ENCODE measurements at regions not wholly inside any gene's neighbourhood (a gene's known extent, or its start where the extent isn't known, plus 50 kb on each side); places are given as distances from the start of the nearest gene placed in this dataset.

DNA sequence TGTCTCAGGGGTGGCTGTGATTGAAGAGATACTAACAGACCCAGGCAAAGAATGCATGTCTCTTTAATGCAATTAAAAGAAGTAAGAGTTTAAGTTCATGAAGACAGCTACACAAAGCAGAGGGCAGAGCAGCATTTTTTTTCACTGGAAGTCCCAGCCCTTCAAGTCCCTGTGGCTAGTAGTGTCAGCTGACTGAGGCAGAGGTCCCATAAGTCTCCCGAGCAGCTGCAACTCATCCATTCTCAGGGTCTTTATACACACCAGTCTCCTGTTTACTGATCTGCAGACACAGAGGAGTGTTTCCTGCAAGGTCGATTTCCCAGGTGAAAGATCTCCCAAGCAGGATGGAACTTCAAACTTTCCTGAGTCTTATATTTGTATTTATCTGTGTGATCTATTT lies 169.4 kb upstream of the GLRA1 start:
- Histone ChIP-seq H3K36me3 (no peaks in the 10 kb centered on the region), H3K27ac (no peak overlapping the region), H3K4me3 (no peak overlapping the region), H3K4me1 (no peaks in the 10 kb centered on the region), H3K27me3 (no peaks in the 10 kb centered on the region), H3K9me3 (no peaks in the 10 kb centered on the region)
- TF ChIP-seq POLR2A (IDR thresholded peaks at IDR 0.05), result no peak
- TF ChIP-seq, protein P1, sequence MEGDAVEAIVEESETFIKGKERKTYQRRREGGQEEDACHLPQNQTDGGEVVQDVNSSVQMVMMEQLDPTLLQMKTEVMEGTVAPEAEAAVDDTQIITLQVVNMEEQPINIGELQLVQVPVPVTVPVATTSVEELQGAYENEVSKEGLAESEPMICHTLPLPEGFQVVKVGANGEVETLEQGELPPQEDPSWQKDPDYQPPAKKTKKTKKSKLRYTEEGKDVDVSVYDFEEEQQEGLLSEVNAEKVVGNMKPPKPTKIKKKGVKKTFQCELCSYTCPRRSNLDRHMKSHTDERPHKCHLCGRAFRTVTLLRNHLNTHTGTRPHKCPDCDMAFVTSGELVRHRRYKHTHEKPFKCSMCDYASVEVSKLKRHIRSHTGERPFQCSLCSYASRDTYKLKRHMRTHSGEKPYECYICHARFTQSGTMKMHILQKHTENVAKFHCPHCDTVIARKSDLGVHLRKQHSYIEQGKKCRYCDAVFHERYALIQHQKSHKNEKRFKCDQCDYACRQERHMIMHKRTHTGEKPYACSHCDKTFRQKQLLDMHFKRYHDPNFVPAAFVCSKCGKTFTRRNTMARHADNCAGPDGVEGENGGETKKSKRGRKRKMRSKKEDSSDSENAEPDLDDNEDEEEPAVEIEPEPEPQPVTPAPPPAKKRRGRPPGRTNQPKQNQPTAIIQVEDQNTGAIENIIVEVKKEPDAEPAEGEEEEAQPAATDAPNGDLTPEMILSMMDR (IDR thresholded peaks at IDR 0.05), result no peak
- WGBS, 2 donors, result 20 to 29% methylated on average over 2 of the region's 2 CpGs
- intact Hi-C loops (cut with DNase I), result no loop called here
- DNase-seq, result no peak

DNA sequence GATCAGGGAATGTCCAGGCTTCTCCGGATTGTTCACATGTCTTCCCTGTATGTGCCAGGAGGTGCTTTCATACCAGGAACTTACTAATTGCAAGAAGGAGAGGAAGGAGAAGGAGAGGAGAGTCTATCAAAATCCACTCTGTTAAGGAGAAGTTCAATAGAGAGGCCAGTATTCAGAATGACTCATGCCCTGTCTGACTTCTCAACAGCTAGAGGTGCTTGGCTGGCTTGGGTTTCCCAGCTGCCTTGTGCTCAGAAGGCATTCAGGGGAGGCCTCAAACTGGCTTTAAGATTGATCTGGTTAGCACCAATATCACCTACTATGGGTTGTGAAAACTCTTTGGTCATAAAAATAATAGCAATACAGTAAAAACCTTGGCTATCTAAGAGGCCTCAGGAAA lies 167.9 kb upstream of the GLRA1 start:
- Histone ChIP-seq H3K27me3 (no peaks in the 10 kb centered on the region), H3K4me1 (no peaks in the 10 kb centered on the region), H3K27ac (no peak overlapping the region), H3K4me3 (no peak overlapping the region), H3K9me3 (no peaks in the 10 kb centered on the region), H3K36me3 (no peaks in the 10 kb centered on the region)
- intact Hi-C loops (cut with DNase I), result no loop called here
- no peak for TF ChIP-seq POLR2A (IDR thresholded peaks at IDR 0.05)
- TF ChIP-seq, protein P1 (IDR thresholded peaks at IDR 0.05), result no peak
- 50 to 82% methylated on average over 1 of the region's 1 CpG for WGBS, 2 donors
- DNase-seq, result no peak

DNA sequence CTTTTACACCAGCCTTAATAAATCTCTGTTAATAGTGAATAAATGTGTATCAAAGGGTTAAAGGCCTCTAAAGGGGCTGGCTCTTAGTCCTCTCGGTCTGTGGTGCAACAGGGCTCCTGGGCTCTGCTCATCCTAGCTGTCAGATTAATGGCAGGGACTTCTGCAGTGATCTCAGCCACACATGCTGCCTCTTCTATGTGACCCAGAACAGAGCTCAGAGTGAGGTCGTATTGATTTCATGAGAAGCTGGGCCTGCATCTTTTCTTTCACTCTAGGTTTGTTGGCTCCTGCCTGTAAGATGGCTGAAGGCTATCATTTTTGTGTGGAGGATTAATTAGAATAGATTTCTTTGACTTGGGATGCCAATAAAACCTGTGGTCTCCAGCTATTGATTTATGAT lies 165.0 kb upstream of the GLRA1 start:
- Histone ChIP-seq H3K27me3 (no peaks in the 10 kb centered on the region), H3K4me1 (no peaks in the 10 kb centered on the region), H3K36me3 (no peaks in the 10 kb centered on the region), H3K9me3 (no peaks in the 10 kb centered on the region), H3K27ac (no peak overlapping the region), H3K4me3 (no peak overlapping the region)
- 26 to 28% methylated on average over 2 of the region's 2 CpGs for WGBS, 2 donors
- no peak for DNase-seq
- intact Hi-C loops (cut with DNase I), result no loop called here
- TF ChIP-seq, protein P1 (IDR thresholded peaks at IDR 0.05), result no peak
- no peak for TF ChIP-seq POLR2A (IDR thresholded peaks at IDR 0.05)

DNA sequence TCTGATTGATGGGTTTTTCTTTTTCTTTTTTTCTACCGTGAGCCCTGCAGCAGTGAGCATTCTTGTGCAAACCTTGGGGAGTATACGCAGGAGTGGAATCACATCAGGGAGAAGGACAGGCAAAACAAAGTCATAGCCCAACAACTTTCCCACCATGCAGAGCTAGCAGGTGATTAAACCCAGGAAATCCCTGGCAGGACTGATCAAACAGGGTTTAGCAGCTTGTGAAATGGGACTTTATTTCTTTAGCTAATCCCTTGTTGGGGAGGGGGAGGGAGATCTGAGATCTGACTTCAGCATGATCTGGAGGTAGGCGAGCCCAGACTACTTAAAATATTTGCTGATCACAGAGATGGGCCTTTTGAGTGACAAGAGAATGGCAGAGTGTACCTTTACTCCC lies 162.0 kb upstream of the GLRA1 start:
- TF ChIP-seq, protein P1 (IDR thresholded peaks at IDR 0.05), result no peak
- TF ChIP-seq POLR2A (IDR thresholded peaks at IDR 0.05), result no peak
- intact Hi-C loops (cut with DNase I), result no loop called here
- WGBS, 2 donors, result 21 to 33% methylated on average over 3 of the region's 3 CpGs
- Histone ChIP-seq H3K4me1 (no peaks in the 10 kb centered on the region), H3K36me3 (no peaks in the 10 kb centered on the region), H3K27me3 (no peaks in the 10 kb centered on the region), H3K27ac (no peak overlapping the region), H3K9me3 (no peaks in the 10 kb centered on the region), H3K4me3 (no peak overlapping the region)
- no peak for DNase-seq

DNA sequence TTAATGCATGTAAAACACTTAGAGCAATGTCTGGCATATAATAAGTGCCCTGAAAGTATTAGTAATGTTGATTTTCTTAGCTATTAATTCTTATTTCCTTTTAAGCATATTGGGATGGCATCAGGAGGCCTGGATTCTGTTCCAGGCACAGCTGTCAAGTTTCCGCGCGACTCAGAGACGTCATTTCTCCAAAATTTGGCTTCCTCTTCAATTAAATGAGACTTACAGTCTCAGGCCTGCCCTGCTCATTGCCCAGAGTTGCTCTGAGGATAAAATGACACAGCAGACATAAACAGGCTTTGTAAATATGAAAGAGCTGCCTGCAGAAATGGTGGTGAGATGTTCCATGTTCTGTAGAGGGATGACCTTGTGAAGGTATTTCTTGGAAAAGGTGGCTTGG lies 159.8 kb upstream of the GLRA1 start:
- intact Hi-C loops (cut with DNase I), result no loop called here
- DNase-seq, result no peak
- Histone ChIP-seq H3K27me3 (no peaks in the 10 kb centered on the region), H3K4me3 (no peak overlapping the region), H3K9me3 (no peaks in the 10 kb centered on the region), H3K27ac (no peak overlapping the region), H3K36me3 (no peaks in the 10 kb centered on the region), H3K4me1 (no peaks in the 10 kb centered on the region)
- WGBS, 2 donors, result 71 to 73% methylated on average over 4 of the region's 4 CpGs
- TF ChIP-seq, protein P1 (IDR thresholded peaks at IDR 0.05), result no peak
- TF ChIP-seq POLR2A (IDR thresholded peaks at IDR 0.05), result no peak

Measured in esophagus squamous epithelium (tissue), 5 donors.